Trophoblast cell (in vitro differentiated cells and primary cell): ENCODE measurements at regions not wholly inside any gene's neighbourhood (a gene's known extent, or its start where the extent isn't known, plus 50 kb on each side); places are given as distances from the start of the nearest gene placed in this dataset.

Source experiments
- DNase-seq, 2 donors: peaks; one replicate each; pipeline ENCODE4 v3.0.0-alpha.2; 2016
- H2AFZ ChIP-seq: 2 replicates; pipeline ENCODE4 v1.6.1; 2013; ENCODE audit warnings: low read length, moderate library complexity, mild to moderate bottlenecking; ENCODE audit not compliant: insufficient read depth, poor library complexity
- H2AK5ac ChIP-seq: 2 replicates; pipeline ENCODE4 v1.6.1; 2013; ENCODE audit warnings: mild to moderate bottlenecking, low read length
- H2BK120ac ChIP-seq: 2 replicates; pipeline ENCODE4 v1.6.1; 2013; ENCODE audit warnings: low read length, mild to moderate bottlenecking, moderate library complexity; ENCODE audit not compliant: insufficient read depth, poor library complexity
- H2BK12ac ChIP-seq: 2 replicates; pipeline ENCODE4 v1.6.1; 2013; ENCODE audit warnings: mild to moderate bottlenecking, low read length, moderate library complexity
- H2BK5ac ChIP-seq: 2 replicates; pipeline ENCODE4 v1.6.1; 2013; ENCODE audit warnings: low read length, low read depth, moderate library complexity, mild to moderate bottlenecking; ENCODE audit not compliant: poor library complexity
- H3K14ac ChIP-seq: 2 replicates; pipeline ENCODE4 v1.6.1; 2013; ENCODE audit warnings: mild to moderate bottlenecking, low read length
- H3K18ac ChIP-seq: 2 replicates; pipeline ENCODE4 v1.6.1; 2013; ENCODE audit warnings: mild to moderate bottlenecking, low read length
- H3K23ac ChIP-seq: 2 replicates; pipeline ENCODE4 v1.6.1; 2013; ENCODE audit warnings: low read length
- H3K27ac ChIP-seq: 2 replicates; pipeline ENCODE4 v1.5.1; 2013; ENCODE audit warnings: low read depth, mild to moderate bottlenecking, inconsistent platforms, low read length, moderate library complexity
- H3K27me3 ChIP-seq: 2 replicates; pipeline ENCODE4 v1.6.1; 2013; ENCODE audit warnings: inconsistent platforms, mild to moderate bottlenecking, low read length, moderate library complexity; ENCODE audit not compliant: insufficient read depth
- H3K36me3 ChIP-seq, 2 experiments: 1 replicate in 1 of 2; 2 replicates in 1 of 2; pipeline ENCODE4 v1.6.1; 2013; ENCODE audit warnings: low read length in 2 of 2, mild to moderate bottlenecking in 2 of 2, moderate library complexity in 1 of 2; ENCODE audit not compliant: insufficient read depth in 2 of 2, control insufficient read depth in 1 of 2
- H3K4ac ChIP-seq: 2 replicates; pipeline ENCODE4 v1.6.1; 2013; ENCODE audit warnings: low read depth, mild to moderate bottlenecking, low read length, moderate library complexity
- H3K4me1 ChIP-seq, 2 experiments: 1 replicate in 1 of 2; 2 replicates in 1 of 2; pipeline ENCODE4 v1.6.1; 2013; ENCODE audit warnings: low read length in 2 of 2, mild to moderate bottlenecking in 2 of 2, moderate library complexity in 1 of 2; ENCODE audit not compliant: insufficient read depth in 2 of 2, control insufficient read depth in 1 of 2
- H3K4me2 ChIP-seq: 2 replicates; pipeline ENCODE4 v1.6.1; 2013; ENCODE audit warnings: inconsistent platforms, mild to moderate bottlenecking, low read length, moderate library complexity
- H3K4me3 ChIP-seq: 2 replicates; pipeline ENCODE4 v1.5.1; 2013; ENCODE audit warnings: mild to moderate bottlenecking, low read depth, low read length, inconsistent platforms
- H3K79me1 ChIP-seq: one replicate; pipeline ENCODE4 v1.6.1; 2013; ENCODE audit warnings: low read length
- H3K79me2 ChIP-seq: 2 replicates; pipeline ENCODE4 v1.6.1; 2013; ENCODE audit warnings: low read length, mild to moderate bottlenecking; ENCODE audit not compliant: control insufficient read depth, insufficient read depth, poor library complexity
- H3K9ac ChIP-seq: 2 replicates; pipeline ENCODE4 v1.6.1; 2013; ENCODE audit warnings: mild to moderate bottlenecking, low read length
- H3K9me3 ChIP-seq: 2 replicates; pipeline ENCODE4 v1.6.1; 2013; ENCODE audit warnings: low read depth, mild to moderate bottlenecking, control low read depth, inconsistent platforms, low read length; ENCODE audit not compliant: insufficient read depth
- H4K12ac ChIP-seq: 2 replicates; pipeline ENCODE4 v1.6.1; 2013; ENCODE audit warnings: low read depth, mild to moderate bottlenecking, low read length, moderate library complexity
- H4K8ac ChIP-seq: 2 replicates; pipeline ENCODE4 v1.6.1; 2013; ENCODE audit warnings: low read depth, mild to moderate bottlenecking, low read length, moderate library complexity
- H4K91ac ChIP-seq: one replicate; pipeline ENCODE4 v1.6.1; 2013; ENCODE audit warnings: low read depth, mild to moderate bottlenecking, low read length, moderate library complexity
- WGBS: extraction: QIAGEN DNeasy Blood & Tissue Kit; methylation state at CpG from one replicate; pipeline ENCODE4 v1.1.7; 2013; ENCODE audit warnings: missing lambda C conversion rate; ENCODE audit not compliant: insufficient read length, insufficient coverage; ENCODE audit errors: extremely low coverage; 5-methylcytosine and 5-hydroxymethylcytosine counted together

GRCh38 chr2:177056481-177056929 is 156.1 kb upstream of the HNRNPA3 start:
- no peak overlapping the region for H3K23ac ChIP-seq

GRCh38 chr2:177058747-177059146 is 153.8 kb upstream of the HNRNPA3 start:
- Histone ChIP-seq H3K4me2 (no peak overlapping the region), H3K18ac (no peak overlapping the region), H2BK120ac (no peak overlapping the region), H2AK5ac (no peak overlapping the region), H4K8ac (no peak overlapping the region), H3K4me3 (no peak overlapping the region), H3K4ac (no peak overlapping the region), H3K79me1 (no peaks in the 10 kb centered on the region), H3K23ac (no peak overlapping the region), H3K9ac (no peak overlapping the region), H3K27me3 (no peaks in the 10 kb centered on the region), H3K14ac (no peak overlapping the region), H4K12ac (no peak overlapping the region), H2BK12ac (no peak overlapping the region), H2BK5ac (no peak overlapping the region), H3K4me1 (no peaks in the 10 kb centered on the region), H3K27ac (no peak overlapping the region), H3K9me3 (peaks cover 2% of the 10 kb centered on the region), H3K79me2 (no peaks in the 10 kb centered on the region), H2AFZ (no peak overlapping the region), H3K36me3 (no peaks in the 10 kb centered on the region), H4K91ac (no peak overlapping the region)
- no peak for DNase-seq

More at GRCh38 chr2:177056481-177056929, 156.1 kb upstream of the HNRNPA3 start:
- no peak overlapping the region for H2BK12ac ChIP-seq
- no peaks in the 10 kb centered on the region for H3K9me3 ChIP-seq
- no peaks in the 10 kb centered on the region for H3K4me1 ChIP-seq
- H3K4me2 ChIP-seq, result no peak overlapping the region
- no peak overlapping the region for H4K91ac ChIP-seq
- no peaks in the 10 kb centered on the region for H3K79me1 ChIP-seq
- no peak overlapping the region for H2BK120ac ChIP-seq
- H3K14ac ChIP-seq, result no peak overlapping the region
- H3K9ac ChIP-seq, result no peak overlapping the region
- no peaks in the 10 kb centered on the region for H3K27me3 ChIP-seq
- H3K18ac ChIP-seq, result no peak overlapping the region
- no peak overlapping the region for H3K4ac ChIP-seq
- no peak overlapping the region for H4K12ac ChIP-seq
- no peaks in the 10 kb centered on the region for H3K79me2 ChIP-seq
- no peak overlapping the region for H2BK5ac ChIP-seq
- H3K36me3 ChIP-seq, result no peaks in the 10 kb centered on the region
- H3K27ac ChIP-seq, result no peak overlapping the region
- H4K8ac ChIP-seq, result no peak overlapping the region
- H3K4me3 ChIP-seq, result no peak overlapping the region
- H2AK5ac ChIP-seq, result no peak overlapping the region
- WGBS, result no CpG with 5 or more reads among the region's 5 CpGs
- DNase-seq, result no peak
- H2AFZ ChIP-seq, result no peak overlapping the region

GRCh38 chr2:177059293-177059692 is 153.3 kb upstream of the HNRNPA3 start:
- Histone ChIP-seq H3K14ac (no peak overlapping the region), H3K79me2 (no peaks in the 10 kb centered on the region), H3K18ac (no peak overlapping the region), H4K8ac (no peak overlapping the region), H3K27me3 (no peaks in the 10 kb centered on the region), H4K91ac (no peak overlapping the region), H2BK12ac (no peak overlapping the region), H2BK5ac (no peak overlapping the region), H2BK120ac (no peak overlapping the region), H3K9me3 (peaks cover 2% of the 10 kb centered on the region), H3K4me3 (no peak overlapping the region), H3K9ac (no peak overlapping the region), H3K4me1 (no peaks in the 10 kb centered on the region), H3K36me3 (no peaks in the 10 kb centered on the region), H3K79me1 (no peaks in the 10 kb centered on the region), H3K4me2 (no peak overlapping the region), H3K23ac (no peak overlapping the region), H2AK5ac (no peak overlapping the region), H3K4ac (no peak overlapping the region), H2AFZ (no peak overlapping the region), H4K12ac (no peak overlapping the region), H3K27ac (no peak overlapping the region)
- no peak for DNase-seq
- no CpG with 5 or more reads among the region's 6 CpGs for WGBS

- H4K91ac ChIP-seq, result no peak overlapping the region
- H4K12ac ChIP-seq, result no peak overlapping the region
- H4K8ac ChIP-seq, result no peak overlapping the region
- no peaks in the 10 kb centered on the region for H3K4me1 ChIP-seq
- H2BK12ac ChIP-seq, result no peak overlapping the region
- no peak overlapping the region for H3K14ac ChIP-seq
- no peaks in the 10 kb centered on the region for H3K79me1 ChIP-seq
- H3K9ac ChIP-seq, result no peak overlapping the region
- H2AK5ac ChIP-seq, result no peak overlapping the region
- no peak overlapping the region for H3K4ac ChIP-seq
- no peaks in the 10 kb centered on the region for H3K79me2 ChIP-seq
- no peak overlapping the region for H3K27ac ChIP-seq
- H3K36me3 ChIP-seq, result no peaks in the 10 kb centered on the region
- no peaks in the 10 kb centered on the region for H3K27me3 ChIP-seq
- H3K4me2 ChIP-seq, result no peak overlapping the region
- no peak overlapping the region for H3K4me3 ChIP-seq
- no peak for DNase-seq
- H2AFZ ChIP-seq, result no peak overlapping the region
- peak overlapping the region; percentile 33 for H3K23ac ChIP-seq
- WGBS, result no CpG with 5 or more reads among the region's 1 CpG
- peaks cover 2% of the 10 kb centered on the region for H3K9me3 ChIP-seq
- H3K18ac ChIP-seq, result no peak overlapping the region
- no peak overlapping the region for H2BK5ac ChIP-seq
- no peak overlapping the region for H2BK120ac ChIP-seq
Measured at GRCh38 chr2:177063331-177063730, 149.3 kb upstream of the HNRNPA3 start.
